Immature natural killer cell (primary cell): ENCODE measurements at regions not wholly inside any gene's neighbourhood (a gene's known extent, or its start where the extent isn't known, plus 50 kb on each side); places are given as distances from the start of the nearest gene placed in this dataset.

ENCODE experiments used
- DNase-seq, 3 donors: peaks; one replicate each; pipeline ENCODE4 v3.0.0; 2022; ENCODE audit warnings: mixed read lengths in 1 of 3
- H3K27ac Mint-ChIP-seq, 6 donors: one replicate each; pipeline ENCODE4 v1.8.0; 2020; ENCODE audit warnings: mixed read lengths in 6 of 6, mild to moderate bottlenecking in 5 of 6, inconsistent platforms in 4 of 6, moderate library complexity in 3 of 6
- H3K27me3 Mint-ChIP-seq, 3 donors: one replicate each; pipeline ENCODE4 v1.8.0; 2020 to 2021; ENCODE audit warnings: low read depth in 3 of 3, mild to moderate bottlenecking in 3 of 3, mixed read lengths in 3 of 3, moderate library complexity in 3 of 3, inconsistent platforms in 1 of 3
- H3K36me3 Mint-ChIP-seq, 3 donors: one replicate each; pipeline ENCODE4 v1.8.0; 2020; ENCODE audit warnings: mixed read lengths in 3 of 3, inconsistent platforms in 2 of 3, mild to moderate bottlenecking in 2 of 3
- H3K4me1 Mint-ChIP-seq, 2 donors: one replicate each; pipeline ENCODE4 v1.8.0; 2020; ENCODE audit warnings: inconsistent platforms in 2 of 2, mild to moderate bottlenecking in 2 of 2, mixed read lengths in 2 of 2, moderate library complexity in 1 of 2
- H3K4me3 Mint-ChIP-seq, 5 donors: one replicate each; pipeline ENCODE4 v1.8.0; 2020; ENCODE audit warnings: mild to moderate bottlenecking in 5 of 5, mixed read lengths in 5 of 5, inconsistent platforms in 3 of 5, moderate library complexity in 3 of 5
- H3K9me3 Mint-ChIP-seq, 6 donors: one replicate each; pipeline ENCODE4 v1.8.0; 2020; ENCODE audit warnings: mild to moderate bottlenecking in 6 of 6, mixed read lengths in 6 of 6, inconsistent platforms in 4 of 6, moderate library complexity in 3 of 6

- no peak for DNase-seq
- peaks cover 5 to 12% (median 7%) of the 10 kb centered on the region in 3 donors for H3K27me3 Mint-ChIP-seq
- no peaks in the 10 kb centered on the region for H3K4me1 Mint-ChIP-seq
- H3K4me3 Mint-ChIP-seq = no peak overlapping the region
- H3K27ac Mint-ChIP-seq = no peak overlapping the region
- no peaks in the 10 kb centered on the region for H3K36me3 Mint-ChIP-seq
- H3K9me3 Mint-ChIP-seq = no peaks in the 10 kb centered on the region
Measured at GRCh38 chr5:2003690-2004365, 121.1 kb upstream of the IRX4 start.

DNA sequence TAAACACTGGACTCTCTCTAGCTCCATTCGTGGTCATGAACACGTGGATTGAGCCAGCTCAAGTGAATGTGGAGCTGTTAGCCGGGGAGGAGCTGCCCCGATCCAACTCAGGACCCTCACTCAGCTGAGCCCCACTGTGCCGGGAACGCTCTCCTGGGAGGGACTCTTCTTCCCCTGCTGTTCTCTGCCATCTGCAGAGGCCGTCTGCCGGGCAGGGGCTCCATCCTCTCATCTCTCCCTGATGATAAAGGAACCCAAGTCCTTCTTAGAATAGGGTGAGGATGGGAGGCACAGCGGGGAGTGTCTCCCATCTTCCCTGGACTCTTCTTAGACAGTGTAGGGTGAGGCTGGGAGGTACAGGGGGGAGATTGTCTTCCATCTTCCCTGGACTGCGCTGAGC is 120.5 kb upstream of the IRX4 start:
- peaks cover 0 to 1% (median 0%) of the 10 kb centered on the region in 6 donors for H3K9me3 Mint-ChIP-seq
- no peaks in the 10 kb centered on the region for H3K4me1 Mint-ChIP-seq
- peaks cover 0 to 1% (median 0%) of the 10 kb centered on the region in 3 donors for H3K36me3 Mint-ChIP-seq
- no peak overlapping the region for H3K4me3 Mint-ChIP-seq
- H3K27me3 Mint-ChIP-seq = peaks cover 6 to 14% (median 7%) of the 10 kb centered on the region in 3 donors
- DNase-seq = no peak
- H3K27ac Mint-ChIP-seq = no peak overlapping the region

DNA sequence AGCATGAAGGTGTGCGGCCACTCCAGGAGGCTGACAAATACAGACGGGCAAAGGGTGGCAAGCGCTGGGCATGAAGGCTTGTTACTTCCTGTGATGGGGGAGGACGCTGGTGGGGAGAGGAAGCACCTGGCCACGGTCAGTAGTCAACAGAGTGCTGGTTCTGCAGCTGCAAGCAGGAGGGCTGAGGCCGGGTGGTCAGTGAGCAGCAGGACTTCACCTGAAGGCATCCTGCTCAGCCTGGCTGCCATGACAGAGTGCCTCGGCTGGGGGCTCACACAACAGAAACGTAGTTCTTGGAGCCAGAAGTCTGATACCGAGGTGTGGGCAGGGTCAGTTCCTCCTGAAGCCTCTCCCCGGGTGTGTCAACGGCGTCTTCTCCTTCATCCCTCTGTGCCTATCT is 118.6 kb upstream of the IRX4 start:
- peaks cover 0 to 5% (median 0%) of the 10 kb centered on the region in 3 donors for H3K36me3 Mint-ChIP-seq
- no peak for DNase-seq
- no peak overlapping the region for H3K4me3 Mint-ChIP-seq
- no peak overlapping the region for H3K27ac Mint-ChIP-seq
- peaks cover 7 to 18% (median 8%) of the 10 kb centered on the region in 3 donors for H3K27me3 Mint-ChIP-seq
- H3K4me1 Mint-ChIP-seq = no peaks in the 10 kb centered on the region
- H3K9me3 Mint-ChIP-seq = peaks cover 0 to 4% (median 0%) of the 10 kb centered on the region in 6 donors

DNA sequence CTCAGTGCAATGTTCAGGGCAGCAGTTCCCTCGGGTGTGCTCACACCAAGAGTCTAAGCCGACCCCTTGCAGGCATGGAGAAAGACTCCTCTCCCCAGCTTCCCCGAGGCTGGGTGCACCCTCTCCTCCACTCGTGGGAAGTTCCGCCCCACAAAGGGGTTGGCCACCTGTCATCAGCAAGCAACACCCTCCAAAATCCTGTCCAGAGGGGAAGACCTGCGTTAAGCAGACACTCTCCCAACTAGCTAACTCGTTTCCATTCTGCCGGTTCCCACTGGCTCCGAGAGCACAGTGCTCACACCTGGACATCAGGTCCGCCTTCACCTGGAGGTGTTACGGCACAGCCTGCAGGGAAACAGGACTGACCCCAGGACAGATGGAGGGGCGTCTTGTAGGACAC is 117.9 kb upstream of the IRX4 start:
- no peak for DNase-seq
- Mint-ChIP-seq H3K27me3 (peaks cover 7 to 18% (median 8%) of the 10 kb centered on the region in 3 donors), H3K4me1 (no peaks in the 10 kb centered on the region), H3K4me3 (no peak overlapping the region), H3K36me3 (peaks cover 0 to 5% (median 0%) of the 10 kb centered on the region in 3 donors), H3K9me3 (peaks cover 0 to 4% (median 0%) of the 10 kb centered on the region in 6 donors), H3K27ac (no peak overlapping the region)

DNA sequence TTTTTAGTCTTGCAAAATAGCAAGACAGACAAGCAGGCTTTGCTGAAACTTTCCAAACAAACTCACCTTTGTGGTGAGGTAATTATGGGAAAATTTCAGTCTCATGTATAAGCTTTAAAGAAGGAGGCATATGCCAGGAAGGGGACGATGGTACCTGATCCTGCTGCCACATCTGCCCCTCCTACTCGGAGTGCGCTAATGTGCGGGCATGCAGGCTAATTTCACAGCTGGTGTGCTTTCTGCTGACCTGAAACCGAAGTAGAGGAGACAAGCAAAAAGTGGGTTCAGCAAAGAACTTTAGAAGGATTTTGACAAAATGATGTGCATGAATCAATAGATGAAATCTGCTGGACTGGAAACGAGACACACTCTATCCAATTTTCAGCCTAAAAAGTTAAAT is 117.1 kb upstream of the IRX4 start:
- Mint-ChIP-seq H3K9me3 (peaks cover 0 to 4% (median 0%) of the 10 kb centered on the region in 6 donors), H3K4me1 (no peaks in the 10 kb centered on the region), H3K36me3 (peaks cover 0 to 5% (median 0%) of the 10 kb centered on the region in 3 donors), H3K27me3 (peaks cover 7 to 16% (median 8%) of the 10 kb centered on the region in 3 donors), H3K27ac (no peak overlapping the region), H3K4me3 (no peak overlapping the region)
- DNase-seq = no peak

GRCh38 chr5:1998716-1999317 is 116.1 kb upstream of the IRX4 start:
- Mint-ChIP-seq H3K36me3 (peaks cover 0 to 5% (median 0%) of the 10 kb centered on the region in 3 donors), H3K4me1 (no peaks in the 10 kb centered on the region), H3K27ac (no peak overlapping the region), H3K9me3 (peaks cover 0 to 4% (median 0%) of the 10 kb centered on the region in 6 donors), H3K4me3 (no peak overlapping the region), H3K27me3 (peaks cover 8 to 17% (median 8%) of the 10 kb centered on the region in 3 donors)
- no peak for DNase-seq

GRCh38 chr5:1998348-1998669 is 115.6 kb upstream of the IRX4 start:
- peaks cover 6 to 21% (median 8%) of the 10 kb centered on the region in 3 donors for H3K27me3 Mint-ChIP-seq
- DNase-seq = no peak
- H3K4me3 Mint-ChIP-seq = no peak overlapping the region
- H3K9me3 Mint-ChIP-seq = peaks cover 0 to 4% (median 0%) of the 10 kb centered on the region in 6 donors
- H3K27ac Mint-ChIP-seq = no peak overlapping the region
- H3K36me3 Mint-ChIP-seq = peaks cover 0 to 5% (median 0%) of the 10 kb centered on the region in 3 donors
- H3K4me1 Mint-ChIP-seq = no peaks in the 10 kb centered on the region

- Mint-ChIP-seq H3K27me3 (peaks cover 6 to 23% (median 8%) of the 10 kb centered on the region in 3 donors), H3K4me1 (no peaks in the 10 kb centered on the region), H3K27ac (no peak overlapping the region), H3K9me3 (peaks cover 0 to 4% (median 2%) of the 10 kb centered on the region in 6 donors), H3K36me3 (peaks cover 0 to 5% (median under 1%) of the 10 kb centered on the region in 3 donors), H3K4me3 (peak overlapping the region in 1 of 5 donors; percentile 4)
- no peak for DNase-seq
Measured at GRCh38 chr5:1997640-1998347, 115.1 kb upstream of the IRX4 start.

DNA sequence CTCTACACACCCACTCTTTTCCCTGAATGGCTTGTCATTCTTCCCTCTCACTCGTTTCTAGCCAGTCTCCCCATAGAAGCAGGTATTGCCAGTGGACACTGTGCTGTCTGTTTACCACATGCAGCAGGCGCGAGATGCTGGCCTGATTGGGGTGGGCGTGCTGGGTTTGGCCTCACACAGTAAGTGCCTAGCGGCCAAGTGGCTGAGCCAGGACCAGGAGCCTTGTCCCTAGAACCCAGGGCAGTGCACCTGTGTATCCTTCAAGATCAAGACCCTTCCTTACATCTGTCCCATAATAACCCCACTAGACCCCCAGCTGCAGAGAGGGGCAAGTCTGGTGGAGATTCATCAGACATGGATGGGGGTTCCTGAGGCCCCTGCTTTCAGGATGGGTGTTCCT is 112.8 kb upstream of the IRX4 start:
- H3K27ac Mint-ChIP-seq = no peak overlapping the region
- peaks cover 3 to 16% (median 4%) of the 10 kb centered on the region in 3 donors for H3K27me3 Mint-ChIP-seq
- H3K36me3 Mint-ChIP-seq = peaks cover 0 to 5% (median 4%) of the 10 kb centered on the region in 3 donors
- peaks cover 0 to 4% (median 3%) of the 10 kb centered on the region in 6 donors for H3K9me3 Mint-ChIP-seq
- no peak overlapping the region for H3K4me3 Mint-ChIP-seq
- H3K4me1 Mint-ChIP-seq = no peaks in the 10 kb centered on the region
- DNase-seq = no peak

- H3K4me1 Mint-ChIP-seq = no peaks in the 10 kb centered on the region
- no peaks in the 10 kb centered on the region for H3K36me3 Mint-ChIP-seq
- no peak overlapping the region for H3K4me3 Mint-ChIP-seq
- H3K27ac Mint-ChIP-seq = no peak overlapping the region
- no peak for DNase-seq
- H3K27me3 Mint-ChIP-seq = peaks cover 2 to 11% (median 10%) of the 10 kb centered on the region in 3 donors
- peaks cover 0 to 9% (median 4%) of the 10 kb centered on the region in 6 donors for H3K9me3 Mint-ChIP-seq
Measured at GRCh38 chr5:1987471-1987870, 104.7 kb upstream of the IRX4 start.

DNA sequence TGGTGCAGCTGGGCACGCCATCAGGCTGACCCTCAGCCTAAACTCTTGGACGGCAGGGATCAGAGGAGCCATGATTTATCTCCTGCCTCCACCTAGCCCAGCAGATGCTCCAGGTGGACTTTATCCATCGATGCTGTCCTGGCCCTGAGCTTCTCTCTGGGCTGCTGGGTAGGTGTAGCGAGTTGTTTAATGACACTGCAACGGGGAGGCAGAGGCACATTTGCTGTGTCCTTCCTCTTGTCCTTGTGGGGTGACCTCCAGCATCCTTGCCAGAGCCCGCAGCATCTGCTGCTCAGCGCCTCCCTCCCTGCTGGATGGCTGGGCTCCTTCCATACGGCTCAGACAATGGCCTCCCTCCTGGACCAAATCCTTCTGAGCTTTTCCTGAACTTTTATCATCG is 103.1 kb upstream of the IRX4 start:
- Mint-ChIP-seq H3K27me3 (peaks cover 4 to 10% (median 8%) of the 10 kb centered on the region in 3 donors), H3K4me3 (no peak overlapping the region), H3K9me3 (peaks cover 0 to 9% (median 4%) of the 10 kb centered on the region in 6 donors), H3K4me1 (no peaks in the 10 kb centered on the region), H3K27ac (no peak overlapping the region), H3K36me3 (no peaks in the 10 kb centered on the region)
- DNase-seq = no peak

DNA sequence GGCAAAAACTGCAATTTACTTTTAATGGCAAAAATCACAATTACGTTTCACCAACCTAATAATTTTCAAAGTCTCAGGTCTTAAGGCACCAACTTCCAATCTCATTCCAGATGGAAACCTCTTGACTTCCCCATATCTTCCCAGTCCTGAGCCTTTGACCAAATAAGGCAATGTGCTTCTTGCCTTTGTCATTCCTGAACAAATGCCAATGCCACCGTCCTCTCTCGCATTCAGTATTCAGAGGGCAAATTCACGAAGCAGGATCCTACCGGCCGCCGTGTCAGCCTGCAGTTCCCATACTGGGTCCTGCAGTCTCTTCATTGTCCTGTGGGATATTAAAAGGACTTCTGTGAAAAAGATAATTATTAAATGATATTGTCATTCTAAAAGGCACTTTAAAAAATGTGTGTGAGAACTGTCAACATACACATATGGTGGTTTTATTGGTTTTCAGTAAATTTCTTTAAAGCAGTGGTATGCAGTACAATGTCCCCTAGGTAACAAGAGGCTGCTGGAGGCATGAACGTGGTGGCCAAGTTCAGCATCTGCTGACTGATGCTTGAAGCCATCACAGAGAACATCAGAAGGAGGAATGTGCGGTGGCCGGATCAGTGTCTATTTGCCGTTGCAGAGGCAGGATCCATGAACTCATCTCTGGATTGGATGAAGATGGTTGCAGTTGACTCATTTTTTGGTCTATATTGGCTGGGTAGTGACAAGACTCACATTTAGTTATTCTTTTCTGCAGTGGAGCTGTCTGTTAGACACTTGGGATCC is 101.4 kb upstream of the IRX4 start:
- H3K4me1 Mint-ChIP-seq = no peaks in the 10 kb centered on the region
- DNase-seq = no peak
- no peak overlapping the region for H3K27ac Mint-ChIP-seq
- no peaks in the 10 kb centered on the region for H3K36me3 Mint-ChIP-seq
- H3K27me3 Mint-ChIP-seq = peaks cover 4 to 8% (median 6%) of the 10 kb centered on the region in 3 donors
- H3K4me3 Mint-ChIP-seq = no peak overlapping the region
- H3K9me3 Mint-ChIP-seq = peaks cover 0 to 4% (median under 1%) of the 10 kb centered on the region in 6 donors

GRCh38 chr5:1983401-1983800 is 100.7 kb upstream of the IRX4 start:
- H3K4me1 Mint-ChIP-seq = no peaks in the 10 kb centered on the region

More at GRCh38 chr5:1983401-1983800, 100.7 kb upstream of the IRX4 start:
- Mint-ChIP-seq H3K9me3 (peaks cover 0 to 3% (median 0%) of the 10 kb centered on the region in 6 donors), H3K4me3 (no peak overlapping the region), H3K27ac (no peak overlapping the region), H3K27me3 (peaks cover 4 to 8% (median 6%) of the 10 kb centered on the region in 3 donors), H3K36me3 (no peaks in the 10 kb centered on the region)
- DNase-seq = no peak
